GM21367 (cell line): ENCODE measurements at regions not wholly inside any gene's neighbourhood (a gene's known extent, or its start where the extent isn't known, plus 50 kb on each side); places are given as distances from the start of the nearest gene placed in this dataset.
"Not testable (repeated sequence)": the region's sequence is repeated elsewhere in the genome, so short reads cannot be mapped to it uniquely, and the experiment has no call there.

Experiments used
- ATAC-seq: cut with Tn5 transposase; IDR thresholded peaks from one replicate; pipeline ENCODE4 v1.9.1; 2021; ENCODE audit not compliant: unreplicated experiment

DNA sequence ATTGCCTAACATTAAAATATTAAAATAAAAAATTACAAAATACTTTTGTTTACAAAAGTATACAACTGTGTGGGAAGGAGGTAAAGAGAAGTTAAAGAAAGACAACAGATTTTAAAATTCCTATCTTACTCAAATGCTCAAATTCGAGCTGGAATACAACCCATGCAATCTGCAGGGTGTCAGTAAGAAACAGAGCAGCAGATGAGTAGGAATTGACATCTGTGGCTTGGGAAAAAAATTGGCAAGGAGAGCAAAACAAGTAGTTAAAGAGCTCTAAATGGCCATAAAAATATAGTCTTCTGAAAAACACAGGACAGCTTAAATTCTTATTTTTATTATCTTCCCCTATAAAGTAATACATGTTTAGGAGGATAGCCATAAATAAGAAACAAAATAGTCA lies 1609.0 kb upstream of the AGA start:
- ATAC-seq: no peak

- ATAC-seq: no peak
Observed at GRCh38 chr4:179059396-179059795, 1617.2 kb upstream of the AGA start.

- ATAC-seq: not testable (repeated sequence)
Observed at GRCh38 chr4:179066254-179066653, 1624.0 kb upstream of the AGA start.

- no peak for ATAC-seq
Observed at GRCh38 chr4:179071131-179071530, 1628.9 kb upstream of the AGA start.

DNA sequence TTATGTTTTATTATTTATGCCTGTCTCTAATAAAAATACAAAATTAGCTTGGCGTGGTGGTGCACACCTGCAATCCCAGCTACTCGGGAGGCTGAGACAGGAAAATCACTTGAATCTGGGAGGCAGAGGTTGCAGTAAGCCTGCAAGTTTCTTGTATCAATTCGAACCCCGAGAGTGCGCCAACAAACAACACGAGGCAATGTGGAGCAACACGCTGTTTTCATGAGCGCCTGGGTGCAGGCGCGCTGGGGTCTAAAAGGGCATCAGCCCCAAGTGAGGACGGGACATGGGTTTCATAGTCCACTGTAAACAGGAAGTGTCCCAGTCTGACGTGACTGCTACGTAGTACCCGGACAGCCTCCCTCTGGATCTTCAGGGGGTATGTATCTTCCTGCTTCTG lies 1634.6 kb upstream of the AGA start:
- ATAC-seq: no peak

DNA sequence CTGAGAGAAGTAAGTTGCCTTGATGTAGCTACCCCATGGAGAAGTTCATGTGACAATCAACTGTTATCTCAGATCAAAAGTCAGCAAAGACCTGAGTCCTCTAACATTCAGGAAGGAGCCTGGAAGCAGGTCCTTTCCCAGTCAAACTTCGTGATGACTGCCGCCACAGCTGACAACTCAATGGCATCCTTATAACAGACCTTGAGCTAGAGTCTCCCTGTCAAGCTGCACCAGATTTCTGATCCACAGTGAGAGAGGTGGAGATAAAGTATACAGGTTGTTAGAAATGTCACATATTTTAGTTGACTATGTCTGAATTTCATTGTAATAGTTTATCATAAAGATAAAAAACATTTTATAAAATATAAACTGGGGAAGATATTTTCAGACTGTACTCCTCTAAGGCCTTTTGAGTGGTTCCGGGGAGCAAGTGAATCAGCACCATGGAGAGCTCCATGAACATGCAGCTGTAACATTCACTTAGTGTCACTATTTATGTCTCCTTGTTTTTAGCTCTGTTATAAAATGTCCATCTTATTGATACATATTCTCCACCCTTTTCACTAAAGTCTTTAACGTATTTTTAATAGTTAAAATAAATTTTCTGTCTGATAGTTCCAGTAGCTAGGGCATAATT lies 1653.5 kb upstream of the AGA start:
- ATAC-seq: no peak

DNA sequence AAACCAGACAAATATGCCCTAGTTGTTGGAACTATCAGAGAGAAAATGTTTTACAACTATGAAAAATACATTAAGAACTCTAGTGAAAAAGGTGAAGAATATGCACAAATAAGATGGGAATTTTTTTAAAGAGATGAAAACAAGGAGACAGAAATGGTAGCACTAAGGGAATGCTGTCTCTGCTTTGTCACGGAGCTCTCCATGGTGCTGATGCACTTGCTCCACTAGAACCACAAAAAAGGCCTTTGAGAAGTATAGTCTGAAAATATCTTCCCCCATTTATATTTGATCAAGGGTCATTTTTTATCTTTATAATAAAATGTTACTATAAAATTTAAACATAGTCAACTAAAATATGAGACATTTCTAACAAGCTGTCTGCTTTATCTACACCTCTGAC lies 1655.5 kb upstream of the AGA start:
- no peak for ATAC-seq

- ATAC-seq: no peak
Observed at GRCh38 chr4:179110356-179110755, 1668.1 kb upstream of the AGA start.

GRCh38 chr4:179110816-179111215 lies 1668.6 kb upstream of the AGA start:
- no peak for ATAC-seq

GRCh38 chr4:179112441-179113170 lies 1670.4 kb upstream of the AGA start:
- no peak for ATAC-seq

DNA sequence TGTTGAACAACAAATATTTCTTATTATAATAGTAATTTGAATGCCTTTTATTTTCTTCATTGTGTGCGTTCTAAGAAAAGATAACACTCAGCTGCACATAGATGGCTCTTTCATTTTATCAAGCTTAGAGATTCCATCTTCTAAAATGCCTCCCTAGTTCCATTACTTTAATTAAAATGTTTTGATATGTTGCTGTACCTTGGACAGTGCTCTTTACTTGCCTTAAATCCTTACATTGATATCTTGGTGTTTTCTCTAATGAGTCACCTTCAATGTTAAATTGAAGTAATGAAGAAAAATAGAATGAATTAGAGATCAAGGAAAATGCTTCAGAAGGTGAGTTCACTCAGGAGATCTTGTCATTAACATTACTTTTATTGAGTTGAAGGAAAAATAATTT lies 1672.4 kb upstream of the AGA start:
- ATAC-seq: no peak

- ATAC-seq: no peak
Observed at GRCh38 chr4:179116011-179116410, 1673.8 kb upstream of the AGA start.

- no peak for ATAC-seq
Observed at GRCh38 chr4:179116581-179116980, 1674.3 kb upstream of the AGA start.

- no peak for ATAC-seq
Observed at GRCh38 chr4:179123084-179123483, 1680.8 kb upstream of the AGA start.

DNA sequence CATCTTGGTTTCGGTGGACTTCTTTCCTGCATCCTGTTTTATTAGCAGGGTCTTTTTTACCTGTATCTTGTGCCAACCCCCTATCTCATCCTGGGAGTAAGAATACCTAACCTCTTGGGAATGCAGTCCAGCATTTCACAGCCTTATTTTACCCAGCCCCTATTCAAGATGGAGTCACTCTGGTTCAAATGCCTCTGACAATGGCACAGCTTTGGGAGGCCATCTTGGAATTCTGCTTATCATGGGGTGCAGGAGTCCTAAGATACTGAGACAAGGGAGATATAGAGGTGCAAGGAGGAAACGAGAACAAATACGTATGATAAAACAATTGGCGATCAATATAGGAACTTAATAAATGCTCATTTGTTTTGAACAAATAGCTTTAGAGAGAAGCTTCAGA lies 1682.2 kb upstream of the AGA start:
- ATAC-seq: no peak

GRCh38 chr4:179124957-179125356 lies 1682.7 kb upstream of the AGA start:
- ATAC-seq: no peak

GRCh38 chr4:179125870-179126269 lies 1683.6 kb upstream of the AGA start:
- ATAC-seq: no peak

DNA sequence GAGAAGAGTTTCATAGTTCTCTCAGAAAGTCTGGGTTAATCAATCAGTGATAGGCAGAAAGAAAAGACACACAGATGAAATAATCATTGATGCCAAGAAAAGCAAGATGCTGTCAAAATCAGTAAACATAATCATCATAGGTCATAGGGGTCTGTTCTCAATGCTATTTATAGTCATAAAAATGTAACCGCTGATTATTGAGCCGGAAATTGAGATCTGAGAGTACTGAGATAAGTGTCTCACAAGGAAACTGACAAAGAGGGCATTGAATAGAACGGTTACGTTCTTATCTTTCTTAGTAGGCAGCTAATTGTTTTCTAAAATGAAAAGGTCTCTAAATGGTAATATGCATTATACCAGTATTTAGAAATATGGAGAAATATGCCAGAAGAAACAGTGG lies 1686.1 kb upstream of the AGA start:
- ATAC-seq: no peak

GRCh38 chr4:179130122-179130714 lies 1688.0 kb upstream of the AGA start:
- no peak for ATAC-seq

- no peak for ATAC-seq
Observed at GRCh38 chr4:179145746-179146525, 1703.7 kb upstream of the AGA start.

DNA sequence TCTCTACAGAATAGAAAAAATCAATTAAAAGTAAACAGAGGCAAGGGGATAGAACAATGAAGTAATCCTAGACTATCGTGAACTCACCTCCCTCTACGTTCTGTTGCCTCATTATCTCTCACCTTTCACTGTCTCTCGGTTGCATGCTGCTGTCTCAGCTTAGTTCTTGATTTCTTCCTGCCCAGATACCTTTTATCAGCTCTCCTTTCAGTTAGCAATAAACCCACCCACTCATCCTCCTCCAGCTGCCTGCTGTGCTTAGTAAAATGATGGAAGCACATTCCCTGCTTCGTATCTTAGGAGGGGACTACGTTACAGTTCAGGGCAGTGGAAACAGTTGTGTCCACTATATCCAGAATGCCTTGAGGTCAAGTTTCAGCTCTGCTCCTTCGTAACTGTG lies 1709.5 kb upstream of the AGA start:
- no peak for ATAC-seq

- ATAC-seq: no peak
Observed at GRCh38 chr4:179163147-179163546, 1720.9 kb upstream of the AGA start.
